NOMO-1 treated with dmso at 0.1 percent for 144 hours (cell line): ENCODE measurements at regions not wholly inside any gene's neighbourhood (a gene's known extent, or its start where the extent isn't known, plus 50 kb on each side); places are given as distances from the start of the nearest gene placed in this dataset.
"Not testable (repeated sequence)": the region's sequence is repeated elsewhere in the genome, so short reads cannot be mapped to it uniquely, and the experiment has no call there.

Experiments used
- DNase-seq: peaks from one replicate; lab custom pipeline; 2025; ENCODE audit not compliant: unreplicated experiment; lab: John Stamatoyannopoulos, UW

DNA sequence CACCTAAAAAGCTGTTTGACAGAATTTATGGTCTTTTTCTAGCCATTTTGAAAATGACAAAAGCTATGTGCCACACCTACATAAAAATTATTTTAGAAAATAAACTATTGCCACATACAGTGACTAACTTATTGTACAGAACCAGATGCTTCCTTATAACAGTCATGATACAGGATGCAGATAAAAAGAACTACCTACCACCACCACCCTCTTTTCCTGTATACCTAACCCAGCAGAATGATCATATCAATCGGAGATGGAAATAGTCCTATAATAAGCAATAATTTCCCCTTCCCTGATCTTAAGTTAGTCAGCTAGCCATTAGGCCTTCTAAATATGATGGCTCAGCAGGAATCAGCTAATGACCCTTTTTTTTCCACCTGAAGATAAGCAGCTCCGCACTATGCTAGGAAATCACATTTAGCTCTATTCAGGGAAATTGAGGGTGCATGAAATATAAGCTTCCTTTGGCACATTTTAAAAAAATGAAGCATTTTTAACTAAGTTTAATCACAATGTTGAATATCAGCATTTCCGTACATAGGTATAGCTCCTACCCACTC is 155.5 kb upstream of the SETMAR start:
- DNase-seq = no peak

GRCh38 chr3:4149296-4149695 is 153.9 kb upstream of the SETMAR start:
- DNase-seq = no peak

DNA sequence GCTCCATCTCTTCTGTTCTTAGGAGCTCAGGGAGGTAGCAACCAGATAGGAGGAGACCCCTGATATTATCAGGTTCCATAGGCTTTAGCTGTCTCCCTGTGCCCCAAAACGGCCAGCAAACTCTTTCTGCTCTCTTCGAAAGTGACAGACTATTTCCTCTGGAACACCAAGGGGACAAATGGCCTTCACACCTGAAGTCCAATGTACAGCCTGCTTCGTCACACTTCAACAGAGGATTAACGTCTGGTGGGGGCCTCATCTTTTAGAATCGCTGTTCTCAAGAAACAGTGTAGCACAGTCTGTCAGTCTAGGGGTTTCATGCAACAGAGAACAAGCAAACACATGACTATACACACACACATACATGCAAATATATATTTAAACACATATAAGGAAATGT is 152.4 kb upstream of the SETMAR start:
- no peak for DNase-seq

- no peak for DNase-seq
These were observed 151.3 kb upstream of the SETMAR start for GRCh38 chr3:4151859-4152258.

GRCh38 chr3:4153771-4154170 is 149.4 kb upstream of the SETMAR start:
- no peak for DNase-seq

DNA sequence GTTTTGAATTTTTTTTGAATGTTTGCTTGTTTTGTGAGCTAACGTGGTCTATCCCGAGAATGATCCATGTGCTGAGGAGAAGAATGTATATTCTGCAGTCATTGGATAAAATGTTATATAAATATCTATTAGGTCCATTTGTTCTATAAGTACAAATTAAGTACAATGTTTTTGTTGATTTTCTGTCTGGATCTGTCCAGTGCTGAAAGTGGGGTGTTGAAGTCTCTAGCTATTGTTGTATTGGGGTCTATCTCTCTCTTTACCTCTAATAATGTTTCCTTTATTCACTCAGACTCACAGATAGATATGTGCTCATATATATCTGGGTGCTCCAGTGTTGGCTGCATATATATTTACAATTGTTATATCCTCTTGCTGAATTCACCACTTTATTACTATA is 144.8 kb upstream of the SETMAR start:
- DNase-seq = no peak

DNA sequence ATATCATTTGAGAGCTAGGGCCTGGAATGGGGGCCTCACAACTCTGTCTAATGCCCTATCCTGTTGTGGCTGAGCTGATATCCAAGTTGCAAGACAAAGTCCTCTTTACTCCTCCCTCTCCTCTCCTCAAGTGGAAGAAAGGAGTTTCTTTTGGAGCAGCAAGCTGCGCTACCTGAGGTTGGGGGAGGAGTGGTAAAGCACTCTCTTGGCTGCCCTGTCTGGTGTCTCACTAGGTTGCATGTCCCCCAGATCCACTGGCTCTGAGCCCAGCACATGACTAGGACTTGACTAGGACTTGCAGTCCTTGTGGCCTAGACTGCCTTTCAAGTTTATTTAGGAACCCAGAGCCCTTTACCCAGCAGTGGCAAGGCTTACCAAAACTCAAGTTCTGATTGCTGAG is 141.1 kb upstream of the SETMAR start:
- DNase-seq = no peak

- no peak for DNase-seq
These were observed 140.2 kb upstream of the SETMAR start for GRCh38 chr3:4163011-4163410.

GRCh38 chr3:4166540-4166939 is 136.6 kb upstream of the SETMAR start:
- no peak for DNase-seq

GRCh38 chr3:4167230-4167629 is 135.9 kb upstream of the SETMAR start:
- DNase-seq = not testable (repeated sequence)

DNA sequence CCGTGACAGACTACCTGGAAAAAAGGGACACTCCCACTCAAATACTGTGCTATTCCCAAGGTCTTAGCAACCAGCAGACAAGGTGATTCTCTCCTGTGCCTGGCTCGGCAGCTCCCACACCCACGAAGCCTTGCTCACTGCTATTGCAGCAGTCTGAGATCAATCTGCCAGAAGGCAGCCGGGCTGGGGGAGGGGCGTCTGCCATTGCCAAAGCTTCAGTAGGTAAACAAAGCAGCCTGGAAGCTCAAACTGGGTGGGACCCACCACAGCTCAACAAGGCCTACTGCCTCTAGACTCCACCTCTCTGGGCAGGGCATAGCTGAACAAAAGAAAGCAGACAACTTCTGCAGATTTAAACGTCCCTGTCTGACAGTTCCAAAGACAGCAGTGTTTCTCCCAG is 128.4 kb upstream of the SETMAR start:
- DNase-seq = no peak

- no peak for DNase-seq
These were observed 111.2 kb upstream of the SETMAR start for GRCh38 chr3:4191971-4192370.

DNA sequence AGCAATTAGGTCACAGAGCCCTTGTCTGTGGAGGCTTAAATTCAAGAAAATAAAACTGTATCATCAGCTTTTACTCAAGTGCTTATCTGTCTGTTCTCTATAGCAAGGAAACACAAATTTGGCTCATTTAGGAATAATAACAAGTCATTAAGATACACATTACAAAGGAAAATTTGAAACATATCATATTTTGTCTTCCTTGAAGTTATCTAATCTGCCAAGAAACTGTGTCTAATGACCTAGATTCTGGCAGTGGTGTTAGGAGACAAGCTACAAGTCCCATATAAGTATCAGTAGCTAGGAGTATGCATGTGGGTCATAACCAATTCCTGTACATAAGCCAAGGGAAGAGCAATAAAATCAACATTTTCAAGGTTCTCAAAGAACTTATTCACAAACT is 108.2 kb upstream of the SETMAR start:
- no peak for DNase-seq

GRCh38 chr3:4196506-4197147 is 106.5 kb upstream of the SETMAR start:
- DNase-seq = no peak

DNA sequence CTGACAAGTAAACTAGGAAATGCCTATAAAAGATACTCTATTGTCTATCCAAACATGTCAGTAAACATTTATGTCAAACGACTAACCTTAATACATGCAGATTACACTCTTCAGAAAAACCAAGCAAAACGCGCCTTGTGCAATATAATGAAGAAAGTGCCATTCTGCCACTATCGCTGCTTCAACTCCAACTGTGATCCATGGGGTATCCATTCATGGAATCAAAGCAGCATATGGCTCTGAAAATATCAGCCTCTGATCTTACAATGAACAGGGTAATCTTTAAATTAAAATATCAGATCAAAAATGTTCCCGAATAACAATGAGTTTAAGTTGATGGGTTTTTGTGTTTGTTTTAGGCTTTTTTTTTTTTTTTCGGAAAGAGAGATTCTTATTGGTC is 105.5 kb upstream of the SETMAR start:
- DNase-seq = no peak

- DNase-seq = no peak
These were observed 104.7 kb upstream of the SETMAR start for GRCh38 chr3:4198491-4198890.

GRCh38 chr3:4204776-4205175 is 98.4 kb upstream of the SETMAR start:
- not testable (repeated sequence) for DNase-seq

- peak; percentile 64 for DNase-seq
These were observed 95.5 kb upstream of the SETMAR start for GRCh38 chr3:4207672-4208071.

GRCh38 chr3:4208556-4208955 is 94.6 kb upstream of the SETMAR start:
- no peak for DNase-seq

DNA sequence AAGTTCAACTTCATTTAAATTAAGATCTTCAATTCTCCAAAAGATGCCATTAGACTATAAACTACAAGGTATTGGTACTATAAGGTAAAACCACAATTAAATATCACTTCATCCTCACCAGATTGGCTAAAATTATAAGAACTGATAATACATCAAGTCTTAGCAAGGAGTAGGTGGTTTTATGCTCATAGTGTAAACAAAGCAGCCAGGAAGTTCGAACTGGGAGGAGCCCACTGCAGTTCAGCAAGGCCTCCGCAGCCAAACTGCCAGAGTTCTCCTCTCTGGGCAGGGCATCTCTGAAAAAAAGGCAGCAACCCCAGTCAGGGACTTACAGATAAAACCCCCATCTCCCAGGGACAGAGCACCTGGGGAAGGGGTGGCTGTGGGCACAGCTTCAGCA is 91.6 kb upstream of the SETMAR start:
- no peak for DNase-seq

- not testable (repeated sequence) for DNase-seq
These were observed 89.7 kb upstream of the SETMAR start for GRCh38 chr3:4213420-4213819.

- not testable (repeated sequence) for DNase-seq
These were observed 86.2 kb upstream of the SETMAR start for GRCh38 chr3:4216974-4217373.
